ENCODE measurements at regions not wholly inside any gene's neighbourhood (a gene's known extent, or its start where the extent isn't known, plus 50 kb on each side); places are given as distances from the start of the nearest gene placed in this dataset.

DNA sequence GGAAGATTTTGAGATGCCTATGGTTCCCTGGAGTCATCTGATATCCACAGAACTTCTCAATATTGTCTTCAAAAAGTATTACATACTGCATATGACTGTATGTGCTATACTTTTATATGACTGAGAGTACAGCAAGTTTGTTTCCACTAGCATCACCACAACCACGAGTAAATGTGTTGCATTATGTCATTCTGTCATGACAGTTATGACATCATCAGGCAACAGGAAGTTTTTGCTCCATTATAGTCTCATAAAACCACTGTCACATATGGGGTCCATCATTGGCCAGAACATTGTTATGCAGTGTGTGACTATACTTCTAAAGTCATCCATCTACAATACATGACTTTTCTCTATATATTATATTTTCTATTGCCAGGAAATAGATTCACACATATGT is 831.7 kb downstream of the SEMA5A start:
- DNase-seq (ENCODE audit: low read depth in 1 of 2, low spot score in 1 of 2) (no peak), FAIRE-seq (no peak), ATAC-seq (no peak)
- ChIA-PET CTCF (no interaction called here), POLR2A (no interaction called here)
- no peaks in the 10 kb centered on the region for H3K4me1 ChIP-seq
- no peaks in the 10 kb centered on the region; the same call in 2 of the 3 replicates for H3K9me3 ChIP-seq
- H3K4me3 ChIP-seq = no peak overlapping the region
- H3K4me2 ChIP-seq = no peak overlapping the region
- WGBS (ENCODE audit: missing lambda C conversion rate) = 0% methylated on average over 1 of the region's 1 CpG
- no peak overlapping the region for H3K27ac ChIP-seq
- no peak for TF ChIP-seq HOXB13 (CRISPR knock-in tag; IDR thresholded peaks at IDR 0.05; ENCODE audit: low read depth)
- TF ChIP-seq CEBPB (IDR thresholded peaks at IDR 0.05) = no peak
- no peak for TF ChIP-seq JUN (IDR thresholded peaks at IDR 0.05)
- TF ChIP-seq KDM5A (IDR thresholded peaks at IDR 0.05) = no peak
- TF ChIP-seq EHF (CRISPR knock-in tag; IDR thresholded peaks at IDR 0.05) = no peak
- no peak for TF ChIP-seq RAD21 (conservative IDR thresholded peaks at IDR 0.05 in 1 of 2, IDR thresholded peaks at IDR 0.05 in 1 of 2)
- TF ChIP-seq ZSCAN20 (CRISPR knock-in tag; IDR thresholded peaks at IDR 0.05) = no peak
- TF ChIP-seq FOSL2 (IDR thresholded peaks at IDR 0.05) = no peak
- no peak for TF ChIP-seq FOSL2 (CRISPR knock-in tag; IDR thresholded peaks at IDR 0.05)
- TF ChIP-seq JUNB (IDR thresholded peaks at IDR 0.05) = no peak

DNA sequence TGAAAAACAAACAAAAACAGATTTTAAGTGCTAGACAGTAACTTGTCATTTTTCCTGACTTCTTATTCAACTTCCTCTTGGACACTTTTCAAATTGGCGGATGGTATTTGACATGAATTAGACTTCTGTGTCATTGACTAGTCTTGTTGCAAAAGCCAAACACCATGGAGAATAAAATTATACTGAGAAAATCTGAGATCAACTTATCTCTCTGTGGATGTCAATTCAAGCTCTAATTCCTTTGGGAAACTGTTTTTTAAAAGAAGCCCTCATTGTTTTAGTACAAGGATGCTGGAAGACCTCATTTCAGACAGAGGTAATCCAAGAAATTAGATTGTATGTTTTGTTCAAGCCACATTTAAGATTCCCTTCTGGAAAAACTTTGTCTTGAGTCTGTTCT is 831.0 kb downstream of the SEMA5A start:
- FAIRE-seq = no peak
- WGBS (ENCODE audit: missing lambda C conversion rate) = 0% methylated on average over 1 of the region's 1 CpG
- no peak for ATAC-seq

DNA sequence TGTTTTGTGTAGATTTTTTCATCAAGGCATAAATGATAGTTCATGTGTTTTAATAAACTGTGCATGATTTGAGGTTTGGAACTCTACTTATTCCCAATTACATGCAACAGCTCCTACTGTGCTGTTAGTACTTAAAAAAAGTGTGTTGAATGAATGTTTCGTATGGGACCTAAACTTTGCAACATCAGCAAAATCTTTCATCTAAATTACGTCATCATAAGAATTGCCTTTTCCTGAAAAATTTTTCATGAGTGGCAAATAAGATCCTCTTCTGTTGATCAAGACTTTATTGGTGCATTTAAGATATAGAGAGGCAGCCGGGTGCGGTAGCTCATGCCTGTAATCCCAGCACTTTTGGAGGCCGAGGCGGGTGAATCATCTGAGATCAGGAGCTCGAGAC is 826.1 kb downstream of the SEMA5A start:
- TF ChIP-seq MAZ (IDR thresholded peaks at IDR 0.05; ENCODE audit: borderline replicate concordance, low read depth, low read length) (no peak), ZNF302 (CRISPR knock-in tag; IDR thresholded peaks at IDR 0.05) (no peak), EHMT2 (IDR thresholded peaks at IDR 0.05; ENCODE audit: low read depth) (no peak), MAFK (IDR thresholded peaks at IDR 0.05; ENCODE audit: partially characterized antibody) (peak; percentile 93), RARB (CRISPR knock-in tag; IDR thresholded peaks at IDR 0.05) (no peak), HEYL (CRISPR knock-in tag; IDR thresholded peaks at IDR 0.05) (no peak)
- Histone ChIP-seq H3K4me2 (no peak overlapping the region), H3K4me1 (no peaks in the 10 kb centered on the region), H3K27ac (no peak overlapping the region), H3K4me3 (no peak overlapping the region), H3K9me3 (no peaks in the 10 kb centered on the region; the same call in 2 of the 3 replicates)
- DNase-seq (ENCODE audit: low read depth in 1 of 2, low spot score in 1 of 2) (no peak), ATAC-seq (no peak), FAIRE-seq (no peak)
- 14% methylated on average over 7 of the region's 7 CpGs for WGBS (ENCODE audit: missing lambda C conversion rate)
- ChIA-PET POLR2A (no interaction called here), CTCF (no interaction called here)

More for the DNA sequence above, 831.0 kb downstream of the SEMA5A start:
- no peak for TF ChIP-seq JUNB (IDR thresholded peaks at IDR 0.05)
- no peak for DNase-seq (ENCODE audit: low read depth in 1 of 2, low spot score in 1 of 2)
- no peak overlapping the region for H3K4me3 ChIP-seq
- CTCF ChIA-PET = no interaction called here
- H3K4me2 ChIP-seq = no peak overlapping the region
- H3K4me1 ChIP-seq = no peaks in the 10 kb centered on the region
- POLR2A ChIA-PET = no interaction called here
- H3K9me3 ChIP-seq = no peaks in the 10 kb centered on the region; the same call in 2 of the 3 replicates
- no peak overlapping the region for H3K27ac ChIP-seq

DNA sequence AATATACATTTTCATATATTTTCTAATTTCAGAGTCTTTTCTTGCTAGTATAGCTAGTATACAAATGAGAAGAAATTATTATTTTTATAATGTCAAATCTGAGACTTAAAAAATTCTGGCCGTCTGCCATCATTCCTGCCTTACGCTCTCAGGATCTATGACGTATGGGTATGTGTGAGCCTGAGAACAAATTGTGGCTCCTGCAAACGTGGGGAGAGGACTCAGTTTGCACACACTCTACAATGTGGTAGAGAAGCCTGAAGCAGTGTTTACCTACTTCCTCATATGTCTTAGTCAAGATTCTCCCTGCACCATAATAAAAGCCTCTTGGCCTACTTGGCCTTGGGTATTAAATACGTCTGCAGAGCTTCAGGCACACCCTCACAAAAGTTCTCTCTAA is 825.4 kb downstream of the SEMA5A start:
- no peaks in the 10 kb centered on the region for H3K4me1 ChIP-seq
- WGBS (ENCODE audit: missing lambda C conversion rate) = 30% methylated on average over 5 of the region's 5 CpGs
- H3K27ac ChIP-seq = no peak overlapping the region
- no peak overlapping the region for H3K4me2 ChIP-seq
- ChIA-PET CTCF (interaction anchor here (1.0 kb wide), 1 partner anchor 10 kb away, joined by 3 read pairs; no protein-coding TSS in a partner anchor), POLR2A (no interaction called here)
- FAIRE-seq (no peak), DNase-seq (ENCODE audit: low read depth in 1 of 2, low spot score in 1 of 2) (no peak), ATAC-seq (no peak)
- H3K9me3 ChIP-seq = no peaks in the 10 kb centered on the region
- TF ChIP-seq HOXB5 (CRISPR knock-in tag; IDR thresholded peaks at IDR 0.05) (no peak), TP53 (CRISPR knock-in tag; IDR thresholded peaks at IDR 0.05) (no peak), TFCP2L1 (CRISPR knock-in tag; IDR thresholded peaks at IDR 0.05) (no peak), CHD4 (IDR thresholded peaks at IDR 0.05; ENCODE audit: borderline replicate concordance) (no peak)
- no peak overlapping the region for H3K4me3 ChIP-seq

DNA sequence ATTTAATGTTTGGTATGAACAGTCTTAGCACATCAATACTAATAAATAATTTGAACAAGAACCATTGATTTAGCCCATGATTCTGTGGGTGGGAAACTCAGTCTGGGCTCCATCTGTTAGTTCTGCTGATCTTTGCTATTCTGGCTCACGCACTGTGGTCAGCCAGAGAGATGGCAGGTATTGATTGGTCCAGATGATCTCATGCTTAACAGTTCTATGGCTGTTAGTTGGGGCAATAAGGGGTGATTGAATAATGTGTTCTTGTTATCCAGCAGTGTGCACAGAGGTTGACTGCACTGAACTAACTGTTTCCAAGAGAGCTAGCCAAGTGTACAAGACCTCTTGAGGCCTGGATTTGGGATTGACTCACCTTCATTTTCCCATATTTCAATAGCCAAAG is 824.3 kb downstream of the SEMA5A start:
- H3K4me1 ChIP-seq = no peaks in the 10 kb centered on the region
- H3K4me2 ChIP-seq = no peak overlapping the region
- no peak overlapping the region for H3K4me3 ChIP-seq
- TF ChIP-seq HOXA7 (CRISPR knock-in tag; IDR thresholded peaks at IDR 0.05) (no peak), BHLHE40 (IDR thresholded peaks at IDR 0.05; ENCODE audit: low read depth, low read length) (no peak), KDM1A (IDR thresholded peaks at IDR 0.05; ENCODE audit: low read depth) (no peak), HEYL (CRISPR knock-in tag; IDR thresholded peaks at IDR 0.05) (no peak), SREBF2 (IDR thresholded peaks at IDR 0.05) (no peak), FOXS1 (CRISPR knock-in tag; IDR thresholded peaks at IDR 0.05) (no peak), MAZ (IDR thresholded peaks at IDR 0.05; ENCODE audit: borderline replicate concordance, low read depth, low read length) (no peak), RNF2 (IDR thresholded peaks at IDR 0.05; ENCODE audit: borderline replicate concordance, low read depth) (no peak), ZFP36 (IDR thresholded peaks at IDR 0.05; ENCODE audit: borderline replicate concordance, partially characterized antibody) (no peak), PHF8 (IDR thresholded peaks at IDR 0.05; ENCODE audit: borderline replicate concordance, low read depth) (no peak), GATA3 (IDR thresholded peaks at IDR 0.05; ENCODE audit: borderline replicate concordance) (no peak)
- no peaks in the 10 kb centered on the region for H3K9me3 ChIP-seq
- POLR2A ChIA-PET = no interaction called here
- WGBS (ENCODE audit: missing lambda C conversion rate) = 0% methylated on average over 1 of the region's 1 CpG
- no peak for DNase-seq (ENCODE audit: low read depth in 1 of 2, low spot score in 1 of 2)
- ATAC-seq = no peak
- CTCF ChIA-PET = no interaction called here
- no peak overlapping the region for H3K27ac ChIP-seq
- no peak for FAIRE-seq
